OCI-LY7 (cell line): ENCODE measurements at regions not wholly inside any gene's neighbourhood (a gene's known extent, or its start where the extent isn't known, plus 50 kb on each side); places are given as distances from the start of the nearest gene placed in this dataset.

Experiments
- EZH2phosphoT487 ChIP-seq: fragments of 200-600 bp; sonication (generic); IDR thresholded peaks from 2 replicates; pipeline ENCODE4 v1.6.1; 2018; ENCODE audit warnings: low read depth, borderline replicate concordance, mild to moderate bottlenecking, mixed run types, antibody characterized with exemption, low read length, moderate library complexity, mixed read lengths
- TF ChIP-seq, protein P1 (sequence below): fragments of 200-600 bp; sonication (generic); conservative IDR thresholded peaks from 2 replicates; pipeline ENCODE4 v1.5.1; 2014; ENCODE audit warnings: mild to moderate bottlenecking, antibody characterized with exemption, low read length, moderate library complexity, mixed read lengths

GRCh38 chr5:162888268-162888667, 549.1 kb upstream of the CCNG1 start:
- TF ChIP-seq, protein P1, sequence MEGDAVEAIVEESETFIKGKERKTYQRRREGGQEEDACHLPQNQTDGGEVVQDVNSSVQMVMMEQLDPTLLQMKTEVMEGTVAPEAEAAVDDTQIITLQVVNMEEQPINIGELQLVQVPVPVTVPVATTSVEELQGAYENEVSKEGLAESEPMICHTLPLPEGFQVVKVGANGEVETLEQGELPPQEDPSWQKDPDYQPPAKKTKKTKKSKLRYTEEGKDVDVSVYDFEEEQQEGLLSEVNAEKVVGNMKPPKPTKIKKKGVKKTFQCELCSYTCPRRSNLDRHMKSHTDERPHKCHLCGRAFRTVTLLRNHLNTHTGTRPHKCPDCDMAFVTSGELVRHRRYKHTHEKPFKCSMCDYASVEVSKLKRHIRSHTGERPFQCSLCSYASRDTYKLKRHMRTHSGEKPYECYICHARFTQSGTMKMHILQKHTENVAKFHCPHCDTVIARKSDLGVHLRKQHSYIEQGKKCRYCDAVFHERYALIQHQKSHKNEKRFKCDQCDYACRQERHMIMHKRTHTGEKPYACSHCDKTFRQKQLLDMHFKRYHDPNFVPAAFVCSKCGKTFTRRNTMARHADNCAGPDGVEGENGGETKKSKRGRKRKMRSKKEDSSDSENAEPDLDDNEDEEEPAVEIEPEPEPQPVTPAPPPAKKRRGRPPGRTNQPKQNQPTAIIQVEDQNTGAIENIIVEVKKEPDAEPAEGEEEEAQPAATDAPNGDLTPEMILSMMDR = no peak
- TF ChIP-seq EZH2phosphoT487 = no peak
